ENCODE measurements at regions not wholly inside any gene's neighbourhood (a gene's known extent, or its start where the extent isn't known, plus 50 kb on each side); places are given as distances from the start of the nearest gene placed in this dataset.

GRCh38 chr5:2227433-2227832 lies 344.7 kb upstream of the IRX4 start:
- Histone ChIP-seq H3K4me1 (no peaks in the 10 kb centered on the region), H3K27me3 (no peaks in the 10 kb centered on the region), H3K27ac (no peak overlapping the region), H3K4me3 (no peak overlapping the region), H3K9me3 (no peaks in the 10 kb centered on the region), H3K36me3 (no peaks in the 10 kb centered on the region)
- ATAC-seq (ENCODE audit: low FRiP score in 2 of 2) (peak in 1 of 2 donors; percentile 51), DNase-seq (no peak)
- TF ChIP-seq EP300 (IDR thresholded peaks at IDR 0.05) (no peak), CTCF (IDR thresholded peaks at IDR 0.05) (no peak), POLR2AphosphoS5 (IDR thresholded peaks at IDR 0.05) (no peak), POLR2A (IDR thresholded peaks at IDR 0.05) (no peak)
- WGBS, 2 donors, result 36 to 40% methylated on average over 3 of the region's 3 CpGs

- ATAC-seq (ENCODE audit: low FRiP score in 2 of 2) (no peak), DNase-seq (no peak)
- Histone ChIP-seq H3K4me3 (no peak overlapping the region), H3K27ac (no peak overlapping the region), H3K36me3 (no peaks in the 10 kb centered on the region), H3K4me1 (no peaks in the 10 kb centered on the region), H3K9me3 (no peaks in the 10 kb centered on the region), H3K27me3 (no peaks in the 10 kb centered on the region)
- 90 to 93% methylated on average over 13 of the region's 13 CpGs for WGBS, 2 donors
- no peak for TF ChIP-seq CTCF (IDR thresholded peaks at IDR 0.05)
- no peak for TF ChIP-seq POLR2AphosphoS5 (IDR thresholded peaks at IDR 0.05)
- no peak for TF ChIP-seq POLR2A (IDR thresholded peaks at IDR 0.05)
- no peak for TF ChIP-seq EP300 (IDR thresholded peaks at IDR 0.05)
Measured at GRCh38 chr5:2224689-2225088, 342.0 kb upstream of the IRX4 start.

GRCh38 chr5:2223303-2223702 lies 340.6 kb upstream of the IRX4 start:
- DNase-seq (peak in 1 of 2 donors; percentile 40), ATAC-seq (ENCODE audit: low FRiP score in 2 of 2) (peak in 1 of 2 donors; percentile 49)

GRCh38 chr5:2222246-2222992 lies 339.7 kb upstream of the IRX4 start:
- Histone ChIP-seq H3K9me3 (no peaks in the 10 kb centered on the region), H3K27ac (no peak overlapping the region), H3K4me3 (no peak overlapping the region), H3K27me3 (no peaks in the 10 kb centered on the region), H3K4me1 (no peaks in the 10 kb centered on the region), H3K36me3 (no peaks in the 10 kb centered on the region)
- DNase-seq (no peak), ATAC-seq (ENCODE audit: low FRiP score in 2 of 2) (no peak)
- WGBS, 2 donors, result 87 to 92% methylated on average over 15 to 18 of the region's 18 CpGs
- TF ChIP-seq POLR2A (IDR thresholded peaks at IDR 0.05) (no peak), EP300 (IDR thresholded peaks at IDR 0.05) (no peak), CTCF (IDR thresholded peaks at IDR 0.05) (no peak), POLR2AphosphoS5 (IDR thresholded peaks at IDR 0.05) (no peak)

More at GRCh38 chr5:2223303-2223702, 340.6 kb upstream of the IRX4 start:
- WGBS, 2 donors, result 71% methylated on average over 15 of the region's 15 CpGs
- TF ChIP-seq CTCF (IDR thresholded peaks at IDR 0.05), result no peak
- peak in 1 of 4 donors; percentile 27 for TF ChIP-seq EP300 (IDR thresholded peaks at IDR 0.05)
- peak in 1 of 2 donors; percentile 5 for TF ChIP-seq POLR2AphosphoS5 (IDR thresholded peaks at IDR 0.05)
- H3K4me3 ChIP-seq, result no peak overlapping the region
- no peak overlapping the region for H3K27ac ChIP-seq
- no peaks in the 10 kb centered on the region for H3K36me3 ChIP-seq
- no peaks in the 10 kb centered on the region for H3K27me3 ChIP-seq
- no peaks in the 10 kb centered on the region for H3K9me3 ChIP-seq
- H3K4me1 ChIP-seq, result no peaks in the 10 kb centered on the region

GRCh38 chr5:2221450-2221849 lies 338.7 kb upstream of the IRX4 start:
- no peaks in the 10 kb centered on the region for H3K36me3 ChIP-seq
- no peaks in the 10 kb centered on the region for H3K4me1 ChIP-seq
- no peak overlapping the region for H3K27ac ChIP-seq
- no peak for ATAC-seq (ENCODE audit: low FRiP score in 2 of 2)
- H3K9me3 ChIP-seq, result no peaks in the 10 kb centered on the region
- H3K4me3 ChIP-seq, result no peak overlapping the region
- 75 to 84% methylated on average over 2 to 5 of the region's 5 CpGs for WGBS, 2 donors
- DNase-seq, result no peak
- TF ChIP-seq EP300 (IDR thresholded peaks at IDR 0.05) (no peak), POLR2A (IDR thresholded peaks at IDR 0.05) (no peak), CTCF (IDR thresholded peaks at IDR 0.05) (no peak), POLR2AphosphoS5 (IDR thresholded peaks at IDR 0.05) (no peak)
- H3K27me3 ChIP-seq, result no peaks in the 10 kb centered on the region
